ENCODE measurements at regions not wholly inside any gene's neighbourhood (a gene's known extent, or its start where the extent isn't known, plus 50 kb on each side); places are given as distances from the start of the nearest gene placed in this dataset.
"Not testable (repeated sequence)": the region's sequence is repeated elsewhere in the genome, so short reads cannot be mapped to it uniquely, and the experiment has no call there.

DNA sequence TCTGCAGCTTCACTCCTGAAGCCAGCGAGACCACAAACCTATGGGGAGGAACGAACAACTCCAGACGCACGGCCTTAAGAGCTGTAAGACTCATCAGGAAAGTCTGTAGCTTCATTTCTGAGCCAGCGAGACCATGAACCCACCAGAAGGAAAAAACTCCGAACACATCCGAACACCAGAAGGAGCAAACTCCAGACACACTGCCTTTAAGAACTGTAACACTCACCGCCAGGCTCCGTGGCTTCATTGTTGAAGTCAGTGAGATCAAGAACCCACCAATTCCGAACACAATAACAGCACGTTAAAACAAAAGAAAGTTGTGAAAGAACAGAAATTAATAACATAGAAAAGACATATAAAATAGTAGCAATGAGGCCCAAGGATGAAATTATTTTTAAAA is 300.5 kb upstream of the MDFIC2 start:
- H3K27ac ChIP-seq (ENCODE audit: insufficient read depth, low read depth, low read length), result no peak overlapping the region
- POLR2A ChIA-PET, result no interaction called here

DNA sequence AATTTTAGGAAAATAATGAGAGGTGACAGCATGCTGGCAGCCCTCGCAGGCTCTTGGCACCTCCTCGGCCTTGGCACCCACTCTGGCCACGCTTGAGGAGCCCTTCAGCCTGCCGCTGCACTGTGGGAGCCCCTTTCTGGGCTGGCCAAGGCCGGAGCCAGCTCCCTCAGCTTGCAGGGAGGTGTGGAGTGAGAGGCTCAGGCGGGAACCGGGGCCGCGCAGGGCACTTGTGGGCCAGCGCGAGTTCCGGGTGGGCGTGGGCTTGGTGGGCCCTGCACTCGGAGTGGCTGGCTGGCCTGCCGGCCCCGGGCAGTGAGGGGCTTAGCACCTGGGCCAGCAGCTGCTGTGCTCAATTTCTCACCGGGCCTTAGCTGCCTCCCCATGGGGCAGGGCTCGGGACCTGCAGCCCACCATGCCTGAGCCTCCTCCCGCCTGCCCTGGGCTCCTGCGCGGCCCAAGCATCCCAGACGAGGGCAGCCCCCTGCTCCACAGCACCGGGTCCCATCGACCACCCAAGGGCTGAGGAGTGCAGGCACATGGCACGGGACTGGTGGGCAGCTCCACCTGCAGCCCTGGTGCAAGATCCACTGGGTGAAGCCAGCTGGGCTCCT is 299.3 kb upstream of the MDFIC2 start:
- H3K9ac ChIP-seq (replicated peaks; ENCODE audit: extremely low read depth, insufficient read depth, low read length); H3K27ac ChIP-seq (ENCODE audit: insufficient read depth, low read depth, low read length); H3K4me2 ChIP-seq (ENCODE audit: insufficient read depth, low read length); H3K79me2 ChIP-seq (ENCODE audit: control insufficient read depth, insufficient read depth, low read length); POLR2A ChIA-PET; H3K4me1 ChIP-seq (ENCODE audit: control insufficient read depth, extremely low read depth, insufficient read depth, low read length); H4K20me1 ChIP-seq (replicated peaks; ENCODE audit: control insufficient read depth, extremely low read depth, insufficient read depth, low read length); H2AFZ ChIP-seq (ENCODE audit: low read depth, low read length); dilution Hi-C loops (cut with MboI; ENCODE audit: extremely low pct_ligation_motif_present, low sequenced_read_pairs); DNase-seq (ENCODE audit: low read depth, low spot score); BruUV-seq (replicated peaks); H3K9me3 ChIP-seq (replicated peaks; ENCODE audit: control insufficient read depth, insufficient read depth, low read length); H3K9me1 ChIP-seq (replicated peaks; ENCODE audit: control insufficient read depth, extremely low read depth, insufficient read depth, low read length); FAIRE-seq; intact Hi-C loops (cut with micrococcal nuclease); H3K36me3 ChIP-seq (ENCODE audit: control insufficient read depth in 2 of 2, extremely low read depth in 1 of 2, insufficient read depth in 2 of 2, low read length in 2 of 2); H3K27me3 ChIP-seq (ENCODE audit: control insufficient read depth in 2 of 2, insufficient read depth in 2 of 2, low read length in 2 of 2); H3K4me3 ChIP-seq (replicated peaks in 1 of 3; ENCODE audit: insufficient read depth in 1 of 3, low read depth in 1 of 3, low read length in 3 of 3): not testable (repeated sequence)
- CTCF ChIA-PET, result interaction anchor here (1.0 kb wide), 1 partner anchor 547 kb away, joined by 3 read pairs; no protein-coding TSS in a partner anchor

More for the DNA sequence above, 300.5 kb upstream of the MDFIC2 start:
- H3K27me3 ChIP-seq (ENCODE audit: control insufficient read depth in 2 of 2, insufficient read depth in 2 of 2, low read length in 2 of 2), result no peaks in the 10 kb centered on the region
- no peaks in the 10 kb centered on the region for H3K9me1 ChIP-seq (replicated peaks; ENCODE audit: control insufficient read depth, extremely low read depth, insufficient read depth, low read length)
- DNase-seq (ENCODE audit: low read depth, low spot score) (no peak), FAIRE-seq (no peak)
- intact Hi-C loops (cut with micrococcal nuclease), result no loop called here
- CTCF ChIA-PET, result no interaction called here
- H3K9me3 ChIP-seq (replicated peaks; ENCODE audit: control insufficient read depth, insufficient read depth, low read length), result no peaks in the 10 kb centered on the region
- no peaks in the 10 kb centered on the region for H4K20me1 ChIP-seq (replicated peaks; ENCODE audit: control insufficient read depth, extremely low read depth, insufficient read depth, low read length)
- BruUV-seq (replicated peaks), result no TSS peak
- H3K9ac ChIP-seq (replicated peaks; ENCODE audit: extremely low read depth, insufficient read depth, low read length), result no peak overlapping the region
- H3K36me3 ChIP-seq (ENCODE audit: control insufficient read depth in 2 of 2, extremely low read depth in 1 of 2, insufficient read depth in 2 of 2, low read length in 2 of 2), result no peaks in the 10 kb centered on the region
- no peak overlapping the region for H3K4me2 ChIP-seq (ENCODE audit: insufficient read depth, low read length)
- TF ChIP-seq POLR2AphosphoS5 (IDR thresholded peaks at IDR 0.05; ENCODE audit: insufficient read depth, low read depth, low read length) (no peak), FOS (IDR thresholded peaks at IDR 0.05; ENCODE audit: borderline replicate concordance, insufficient read depth, low read length) (no peak), MYC (IDR thresholded peaks at IDR 0.05; ENCODE audit: low read depth, low read length) (no peak), JUN (IDR thresholded peaks at IDR 0.05; ENCODE audit: borderline replicate concordance, insufficient read depth, insufficient read length, low read depth) (no peak), GATA2 (IDR thresholded peaks at IDR 0.05; ENCODE audit: insufficient read depth, insufficient read length, low read depth, low read length) (no peak), POLR2A (IDR thresholded peaks at IDR 0.05; ENCODE audit: low read depth, low read length) (no peak), EZH2 (IDR thresholded peaks at IDR 0.05; ENCODE audit: borderline replicate concordance, low read depth, low read length, severe bottlenecking) (no peak)
- TF ChIP-seq, protein P1, sequence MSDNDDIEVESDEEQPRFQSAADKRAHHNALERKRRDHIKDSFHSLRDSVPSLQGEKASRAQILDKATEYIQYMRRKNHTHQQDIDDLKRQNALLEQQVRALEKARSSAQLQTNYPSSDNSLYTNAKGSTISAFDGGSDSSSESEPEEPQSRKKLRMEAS (IDR thresholded peaks at IDR 0.05; ENCODE audit: insufficient read depth, insufficient read length), result no peak
- TF ChIP-seq, protein P2, sequence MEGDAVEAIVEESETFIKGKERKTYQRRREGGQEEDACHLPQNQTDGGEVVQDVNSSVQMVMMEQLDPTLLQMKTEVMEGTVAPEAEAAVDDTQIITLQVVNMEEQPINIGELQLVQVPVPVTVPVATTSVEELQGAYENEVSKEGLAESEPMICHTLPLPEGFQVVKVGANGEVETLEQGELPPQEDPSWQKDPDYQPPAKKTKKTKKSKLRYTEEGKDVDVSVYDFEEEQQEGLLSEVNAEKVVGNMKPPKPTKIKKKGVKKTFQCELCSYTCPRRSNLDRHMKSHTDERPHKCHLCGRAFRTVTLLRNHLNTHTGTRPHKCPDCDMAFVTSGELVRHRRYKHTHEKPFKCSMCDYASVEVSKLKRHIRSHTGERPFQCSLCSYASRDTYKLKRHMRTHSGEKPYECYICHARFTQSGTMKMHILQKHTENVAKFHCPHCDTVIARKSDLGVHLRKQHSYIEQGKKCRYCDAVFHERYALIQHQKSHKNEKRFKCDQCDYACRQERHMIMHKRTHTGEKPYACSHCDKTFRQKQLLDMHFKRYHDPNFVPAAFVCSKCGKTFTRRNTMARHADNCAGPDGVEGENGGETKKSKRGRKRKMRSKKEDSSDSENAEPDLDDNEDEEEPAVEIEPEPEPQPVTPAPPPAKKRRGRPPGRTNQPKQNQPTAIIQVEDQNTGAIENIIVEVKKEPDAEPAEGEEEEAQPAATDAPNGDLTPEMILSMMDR (IDR thresholded peaks at IDR 0.05; ENCODE audit: extremely low read depth in 1 of 2, insufficient read depth in 1 of 2, low read depth in 1 of 2, low read length in 2 of 2), result no peak
- no peaks in the 10 kb centered on the region for H3K4me1 ChIP-seq (ENCODE audit: control insufficient read depth, extremely low read depth, insufficient read depth, low read length)
- H3K79me2 ChIP-seq (ENCODE audit: control insufficient read depth, insufficient read depth, low read length), result no peaks in the 10 kb centered on the region
- dilution Hi-C loops (cut with MboI; ENCODE audit: extremely low pct_ligation_motif_present, low sequenced_read_pairs), result no loop called here
- no peak overlapping the region for H3K4me3 ChIP-seq (replicated peaks in 1 of 3; ENCODE audit: insufficient read depth in 1 of 3, low read depth in 1 of 3, low read length in 3 of 3)
- H2AFZ ChIP-seq (ENCODE audit: low read depth, low read length), result no peak overlapping the region

All from endothelial cell of umbilical vein (primary cell).